ENCODE measurements at regions not wholly inside any gene's neighbourhood (a gene's known extent, or its start where the extent isn't known, plus 50 kb on each side); places are given as distances from the start of the nearest gene placed in this dataset.
"Not testable (repeated sequence)": the region's sequence is repeated elsewhere in the genome, so short reads cannot be mapped to it uniquely, and the experiment has no call there.

DNA sequence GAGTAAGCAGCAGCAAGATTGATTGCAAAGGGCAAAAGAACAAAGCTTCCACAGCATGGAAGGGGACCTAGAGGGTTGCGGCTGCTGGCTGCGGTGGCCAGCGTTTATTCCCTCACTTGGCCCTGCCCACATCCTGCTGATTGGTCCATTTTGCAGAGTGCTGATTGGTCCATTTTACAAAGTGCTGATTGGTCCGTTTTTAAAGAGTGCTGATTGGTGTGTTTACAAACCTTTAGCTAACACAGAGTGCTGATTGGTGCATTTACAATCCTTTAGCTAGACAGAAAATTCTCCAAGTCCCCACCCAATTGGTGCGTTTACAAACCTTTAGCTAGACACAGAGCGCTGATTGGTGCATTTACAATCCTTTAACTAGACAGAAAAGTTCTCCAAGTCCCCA, 194.4 kb downstream of the MC4R start:
- not testable (repeated sequence) for H3K4me1 ChIP-seq (ENCODE audit: control insufficient read depth, insufficient read depth, low read length); H3K9me3 ChIP-seq (ENCODE audit: control insufficient read depth, insufficient read depth, low read depth, low read length); H3K4me3 ChIP-seq (ENCODE audit: low read depth, low read length); H3K9ac ChIP-seq (ENCODE audit: low read length); H3K36me3 ChIP-seq (ENCODE audit: control insufficient read depth, insufficient read depth, low read length); H3K27me3 ChIP-seq (ENCODE audit: control insufficient read depth, insufficient read depth, low read length); H3K27ac ChIP-seq (ENCODE audit: low read depth, low read length)

DNA sequence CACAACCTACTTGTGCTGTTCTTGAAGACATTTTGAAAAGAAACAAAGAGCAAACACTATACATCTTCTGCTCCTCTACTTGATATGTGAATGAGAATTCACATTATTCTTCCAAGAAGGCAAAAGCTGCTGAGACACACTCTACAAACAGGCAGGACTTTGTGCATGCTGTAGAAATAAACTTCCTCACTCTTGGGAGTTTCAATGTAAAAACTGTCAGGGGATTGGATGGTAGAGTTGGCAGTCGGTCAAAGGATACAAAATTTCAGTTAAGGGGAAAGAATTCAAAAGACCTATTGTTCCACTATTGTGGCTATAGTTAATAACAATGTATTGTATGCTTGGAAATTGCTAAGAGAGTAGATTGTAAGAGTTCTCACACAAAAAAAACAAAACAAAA, 196.3 kb downstream of the MC4R start:
- Histone ChIP-seq H3K9me3 (ENCODE audit: control insufficient read depth, insufficient read depth, low read depth, low read length) (peaks cover 6% of the 10 kb centered on the region; the same call in 1 of the 2 replicates), H3K27ac (ENCODE audit: low read depth, low read length) (no peak overlapping the region)

DNA sequence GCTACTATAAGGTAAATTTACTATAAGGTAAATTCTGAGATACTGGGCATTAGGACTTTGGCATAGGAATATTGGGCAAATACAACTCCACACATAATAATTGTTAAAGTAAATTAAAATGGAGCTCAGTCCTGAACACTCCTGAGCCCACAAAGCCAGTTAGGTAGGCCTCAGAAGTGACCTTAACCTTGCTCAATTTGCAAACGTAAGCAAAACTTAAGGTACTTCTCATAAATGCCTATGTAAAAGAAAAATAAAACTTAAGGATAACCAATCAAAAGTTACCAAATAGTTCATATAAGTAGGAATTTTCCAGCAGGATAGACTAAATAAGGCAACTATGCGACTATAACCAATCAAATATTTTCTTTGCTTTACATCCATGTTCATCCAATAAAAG, 197.7 kb downstream of the MC4R start:
- Histone ChIP-seq H3K36me3 (ENCODE audit: control insufficient read depth, insufficient read depth, low read length) (no peaks in the 10 kb centered on the region), H3K27me3 (ENCODE audit: control insufficient read depth, insufficient read depth, low read length) (no peaks in the 10 kb centered on the region), H3K9me3 (ENCODE audit: control insufficient read depth, insufficient read depth, low read depth, low read length) (peaks cover 6% of the 10 kb centered on the region; the same call in 1 of the 2 replicates), H3K9ac (ENCODE audit: low read length) (no peak overlapping the region), H3K27ac (ENCODE audit: low read depth, low read length) (no peak overlapping the region), H3K4me3 (ENCODE audit: low read depth, low read length) (no peak overlapping the region), H3K4me1 (ENCODE audit: control insufficient read depth, insufficient read depth, low read length) (no peaks in the 10 kb centered on the region)

More for the DNA sequence above, 196.3 kb downstream of the MC4R start:
- Histone ChIP-seq H3K27me3 (ENCODE audit: control insufficient read depth, insufficient read depth, low read length) (no peaks in the 10 kb centered on the region), H3K9ac (ENCODE audit: low read length) (no peak overlapping the region), H3K4me1 (ENCODE audit: control insufficient read depth, insufficient read depth, low read length) (no peaks in the 10 kb centered on the region), H3K4me3 (ENCODE audit: low read depth, low read length) (no peak overlapping the region), H3K36me3 (ENCODE audit: control insufficient read depth, insufficient read depth, low read length) (no peaks in the 10 kb centered on the region)

DNA sequence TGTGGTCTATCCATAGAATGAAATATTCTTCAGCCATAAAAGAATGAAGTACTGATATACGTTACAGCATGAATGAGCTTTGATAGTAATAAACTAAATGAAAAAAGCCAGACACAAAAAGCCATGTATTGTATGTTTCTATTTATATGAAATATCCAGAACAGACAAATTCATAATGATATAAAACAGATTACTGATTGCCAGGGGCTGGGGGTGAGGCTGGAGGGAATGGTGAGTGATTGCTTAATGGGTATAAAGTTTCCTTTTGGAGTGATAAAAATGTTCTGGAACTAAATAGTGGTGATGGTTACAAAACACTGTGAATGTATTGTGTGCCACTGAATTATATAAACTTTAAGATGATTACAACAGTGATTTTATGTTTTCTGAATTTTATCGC, 200.5 kb downstream of the MC4R start:
- H3K9me3 ChIP-seq (ENCODE audit: control insufficient read depth, insufficient read depth, low read depth, low read length), result no peaks in the 10 kb centered on the region
- H3K27ac ChIP-seq (ENCODE audit: low read depth, low read length), result no peak overlapping the region
- no peaks in the 10 kb centered on the region for H3K27me3 ChIP-seq (ENCODE audit: control insufficient read depth, insufficient read depth, low read length)
- no peak overlapping the region for H3K4me3 ChIP-seq (ENCODE audit: low read depth, low read length)
- H3K4me1 ChIP-seq (ENCODE audit: control insufficient read depth, insufficient read depth, low read length), result no peaks in the 10 kb centered on the region
- H3K36me3 ChIP-seq (ENCODE audit: control insufficient read depth, insufficient read depth, low read length), result no peaks in the 10 kb centered on the region
- no peak overlapping the region for H3K9ac ChIP-seq (ENCODE audit: low read length)

DNA sequence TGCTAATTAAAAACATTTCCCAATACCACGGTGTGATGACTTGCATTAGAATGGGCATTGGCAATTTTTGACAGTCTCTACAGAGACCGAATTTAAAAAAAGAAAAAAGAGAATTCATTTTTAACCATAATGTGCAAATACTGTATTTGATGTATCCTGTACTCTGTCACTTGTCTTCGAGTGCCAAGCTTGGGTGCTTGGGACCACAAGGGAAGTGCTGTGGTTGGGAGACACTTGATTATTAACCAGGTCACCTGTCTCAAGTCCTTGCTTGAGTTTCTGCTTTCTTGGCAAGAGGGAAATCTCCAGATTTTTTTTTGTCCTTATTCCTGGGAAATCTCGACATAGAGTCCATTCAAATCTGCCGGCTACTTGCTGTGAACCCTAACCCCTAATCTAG, 209.0 kb downstream of the MC4R start:
- Histone ChIP-seq H3K36me3 (ENCODE audit: control insufficient read depth, insufficient read depth, low read length) (no peaks in the 10 kb centered on the region), H3K27me3 (ENCODE audit: control insufficient read depth, insufficient read depth, low read length) (no peaks in the 10 kb centered on the region), H3K27ac (ENCODE audit: low read depth, low read length) (no peak overlapping the region), H3K4me3 (ENCODE audit: low read depth, low read length) (no peak overlapping the region), H3K4me1 (ENCODE audit: control insufficient read depth, insufficient read depth, low read length) (no peaks in the 10 kb centered on the region), H3K9ac (ENCODE audit: low read length) (no peak overlapping the region), H3K9me3 (ENCODE audit: control insufficient read depth, insufficient read depth, low read depth, low read length) (no peaks in the 10 kb centered on the region)

DNA sequence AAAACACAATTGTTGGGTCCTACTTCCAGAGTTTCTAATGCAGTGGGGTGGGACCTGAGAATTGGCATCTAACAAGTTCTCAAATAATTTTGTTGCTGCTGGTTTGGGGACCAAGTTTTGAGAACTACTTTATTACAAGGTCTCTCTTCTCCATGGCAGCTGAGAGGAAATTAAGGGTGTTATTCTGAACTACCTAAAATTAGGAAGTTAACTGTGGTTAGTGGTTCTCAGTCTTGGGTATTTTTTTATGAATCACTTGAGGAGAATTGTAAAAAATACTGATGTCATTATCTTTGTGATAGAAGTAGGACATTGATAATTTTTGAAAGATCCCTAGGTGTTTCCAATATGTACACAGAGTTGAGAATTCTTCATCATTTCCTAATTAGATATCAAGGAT, 210.2 kb downstream of the MC4R start:
- H3K9me3 ChIP-seq (ENCODE audit: control insufficient read depth, insufficient read depth, low read depth, low read length), result no peaks in the 10 kb centered on the region
- no peaks in the 10 kb centered on the region for H3K4me1 ChIP-seq (ENCODE audit: control insufficient read depth, insufficient read depth, low read length)
- no peaks in the 10 kb centered on the region for H3K36me3 ChIP-seq (ENCODE audit: control insufficient read depth, insufficient read depth, low read length)
- H3K4me3 ChIP-seq (ENCODE audit: low read depth, low read length), result no peak overlapping the region
- no peak overlapping the region for H3K27ac ChIP-seq (ENCODE audit: low read depth, low read length)
- no peak overlapping the region for H3K9ac ChIP-seq (ENCODE audit: low read length)
- no peaks in the 10 kb centered on the region for H3K27me3 ChIP-seq (ENCODE audit: control insufficient read depth, insufficient read depth, low read length)

DNA sequence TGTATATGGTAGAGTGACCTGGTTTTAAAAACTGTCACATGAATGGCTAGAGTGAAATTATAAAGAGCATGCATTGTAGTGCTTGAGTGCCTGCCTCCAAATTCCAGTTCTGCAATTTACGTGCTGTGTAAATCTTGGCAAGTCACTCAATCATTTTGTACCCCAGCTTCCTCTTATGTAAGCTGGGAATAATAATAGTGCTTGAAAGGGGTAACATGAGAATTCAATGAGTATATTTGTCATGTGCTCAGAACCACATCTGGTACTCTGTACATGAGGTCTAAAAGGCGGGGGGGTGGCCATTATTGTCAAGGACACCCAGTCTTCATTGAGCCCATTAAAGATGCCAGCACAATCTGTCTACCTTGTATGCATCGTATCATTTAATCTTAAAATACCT, 214.8 kb downstream of the MC4R start:
- H3K9ac ChIP-seq (ENCODE audit: low read length), result no peak overlapping the region
- H3K27ac ChIP-seq (ENCODE audit: low read depth, low read length), result no peak overlapping the region
- no peaks in the 10 kb centered on the region for H3K36me3 ChIP-seq (ENCODE audit: control insufficient read depth, insufficient read depth, low read length)
- H3K4me1 ChIP-seq (ENCODE audit: control insufficient read depth, insufficient read depth, low read length), result no peaks in the 10 kb centered on the region
- no peaks in the 10 kb centered on the region for H3K27me3 ChIP-seq (ENCODE audit: control insufficient read depth, insufficient read depth, low read length)
- no peaks in the 10 kb centered on the region for H3K9me3 ChIP-seq (ENCODE audit: control insufficient read depth, insufficient read depth, low read depth, low read length)
- no peak overlapping the region for H3K4me3 ChIP-seq (ENCODE audit: low read depth, low read length)

DNA sequence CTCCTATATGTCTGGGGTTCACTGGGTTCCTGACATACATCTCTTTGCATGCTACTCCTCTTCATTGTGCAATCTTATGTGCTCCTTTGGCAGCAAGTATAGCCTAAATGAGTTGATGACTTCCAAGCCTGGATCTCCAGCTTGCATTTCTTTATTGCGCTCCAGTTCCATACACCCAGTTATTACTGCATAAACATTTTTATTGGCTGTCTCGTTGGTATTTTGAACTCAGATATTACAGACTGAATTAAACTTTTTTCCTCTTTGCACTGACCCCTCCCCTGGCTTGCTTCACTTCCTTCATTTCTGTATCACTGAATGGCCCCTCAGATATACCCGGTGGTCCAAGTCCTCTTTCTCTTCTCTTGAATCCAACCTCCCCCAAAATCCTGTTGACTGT, 219.2 kb downstream of the MC4R start:
- no peaks in the 10 kb centered on the region for H3K27me3 ChIP-seq (ENCODE audit: control insufficient read depth, insufficient read depth, low read length)
- no peak overlapping the region for H3K27ac ChIP-seq (ENCODE audit: low read depth, low read length)
- H3K4me1 ChIP-seq (ENCODE audit: control insufficient read depth, insufficient read depth, low read length), result no peaks in the 10 kb centered on the region
- no peak overlapping the region for H3K4me3 ChIP-seq (ENCODE audit: low read depth, low read length)
- H3K36me3 ChIP-seq (ENCODE audit: control insufficient read depth, insufficient read depth, low read length), result no peaks in the 10 kb centered on the region
- no peaks in the 10 kb centered on the region for H3K9me3 ChIP-seq (ENCODE audit: control insufficient read depth, insufficient read depth, low read depth, low read length)
- H3K9ac ChIP-seq (ENCODE audit: low read length), result no peak overlapping the region

DNA sequence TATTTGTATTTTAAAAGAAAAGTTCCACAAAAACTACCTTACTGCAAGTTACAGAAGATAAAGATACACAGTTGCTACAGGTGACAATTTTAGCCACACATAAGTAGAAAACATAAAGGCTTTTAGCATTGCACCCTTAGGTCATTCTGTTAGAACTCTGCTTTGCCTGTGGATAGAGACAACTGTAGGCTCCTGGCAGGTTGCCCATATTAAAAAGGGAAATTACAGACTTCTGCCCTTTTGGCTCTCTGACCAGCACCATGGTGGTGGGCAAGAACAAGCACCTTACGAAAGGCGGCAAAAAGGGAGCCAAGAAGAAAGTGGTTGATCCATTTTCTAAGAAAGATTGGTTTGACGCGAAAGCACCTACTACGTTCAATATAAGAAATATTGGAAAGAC, 223.3 kb downstream of the MC4R start:
- Histone ChIP-seq H3K4me1 (ENCODE audit: control insufficient read depth, insufficient read depth, low read length) (no peaks in the 10 kb centered on the region), H3K27me3 (ENCODE audit: control insufficient read depth, insufficient read depth, low read length) (no peaks in the 10 kb centered on the region)

DNA sequence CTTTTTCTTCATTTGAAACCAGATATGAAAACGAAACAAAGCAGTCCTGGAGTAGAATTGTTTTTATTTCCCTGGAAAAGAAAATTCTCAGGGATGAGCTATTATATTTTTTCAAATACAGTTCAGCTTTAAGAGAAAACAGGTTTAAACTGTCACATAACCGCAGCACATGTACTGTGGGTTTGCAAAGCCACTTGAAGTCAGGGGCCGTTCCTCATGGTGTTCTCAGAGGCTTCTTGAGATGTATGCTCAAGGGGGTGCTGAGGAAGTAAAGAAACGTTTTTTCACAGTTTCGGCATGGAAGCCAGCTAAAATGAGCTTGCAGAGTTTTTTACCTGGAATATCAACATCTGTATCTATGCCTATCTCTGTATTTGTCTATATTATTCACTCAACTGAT, 225.3 kb downstream of the MC4R start:
- H3K36me3 ChIP-seq (ENCODE audit: control insufficient read depth, insufficient read depth, low read length), result no peaks in the 10 kb centered on the region
- no peak overlapping the region for H3K27ac ChIP-seq (ENCODE audit: low read depth, low read length)
- no peaks in the 10 kb centered on the region for H3K27me3 ChIP-seq (ENCODE audit: control insufficient read depth, insufficient read depth, low read length)
- no peak overlapping the region for H3K4me3 ChIP-seq (ENCODE audit: low read depth, low read length)
- no peaks in the 10 kb centered on the region for H3K9me3 ChIP-seq (ENCODE audit: control insufficient read depth, insufficient read depth, low read depth, low read length)
- H3K4me1 ChIP-seq (ENCODE audit: control insufficient read depth, insufficient read depth, low read length), result no peaks in the 10 kb centered on the region
- H3K9ac ChIP-seq (ENCODE audit: low read length), result no peak overlapping the region

More for the DNA sequence above, 223.3 kb downstream of the MC4R start:
- H3K27ac ChIP-seq (ENCODE audit: low read depth, low read length), result no peak overlapping the region
- H3K9me3 ChIP-seq (ENCODE audit: control insufficient read depth, insufficient read depth, low read depth, low read length), result no peaks in the 10 kb centered on the region
- H3K9ac ChIP-seq (ENCODE audit: low read length), result no peak overlapping the region
- no peak overlapping the region for H3K4me3 ChIP-seq (ENCODE audit: low read depth, low read length)
- no peaks in the 10 kb centered on the region for H3K36me3 ChIP-seq (ENCODE audit: control insufficient read depth, insufficient read depth, low read length)

DNA sequence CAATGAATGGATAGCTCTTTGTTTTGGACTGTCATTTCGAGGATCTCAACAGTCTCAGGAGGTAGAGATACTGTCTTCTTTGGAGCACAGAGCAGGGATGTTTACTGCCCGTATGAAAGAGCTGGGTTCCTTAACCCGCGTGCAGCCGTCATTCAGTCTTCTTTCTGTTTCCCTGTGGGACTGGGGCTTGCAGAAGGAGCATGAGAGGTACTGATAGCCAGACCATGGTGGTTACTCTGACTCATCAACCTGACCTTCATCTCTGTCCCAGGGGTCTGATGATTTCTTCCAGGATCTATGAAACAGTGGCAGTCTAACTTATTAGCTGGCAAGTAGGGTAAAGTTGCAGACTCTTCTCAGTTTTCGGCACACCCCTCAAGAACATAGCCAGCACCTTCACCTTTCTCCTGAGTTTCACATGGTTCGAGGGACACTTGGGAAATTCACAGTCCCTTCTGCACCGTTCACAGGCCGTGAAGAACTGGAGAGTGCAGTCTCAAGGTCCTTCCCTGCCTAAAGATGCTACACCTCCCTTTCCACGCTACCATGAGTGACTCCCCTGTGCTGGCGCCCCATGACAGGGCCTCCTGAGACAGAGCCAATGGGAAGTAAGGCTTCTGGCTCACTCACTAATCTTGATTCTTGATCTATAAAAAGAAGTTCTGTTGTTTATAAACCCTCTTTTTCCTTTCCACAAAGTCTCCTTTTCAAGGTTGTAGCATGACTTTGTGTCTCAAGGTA, 226.2 kb downstream of the MC4R start:
- Histone ChIP-seq H3K4me3 (ENCODE audit: low read depth, low read length) (no peak overlapping the region), H3K27me3 (ENCODE audit: control insufficient read depth, insufficient read depth, low read length) (no peaks in the 10 kb centered on the region), H3K36me3 (ENCODE audit: control insufficient read depth, insufficient read depth, low read length) (no peaks in the 10 kb centered on the region), H3K9me3 (ENCODE audit: control insufficient read depth, insufficient read depth, low read depth, low read length) (no peaks in the 10 kb centered on the region), H3K27ac (ENCODE audit: low read depth, low read length) (no peak overlapping the region), H3K9ac (ENCODE audit: low read length) (no peak overlapping the region), H3K4me1 (ENCODE audit: control insufficient read depth, insufficient read depth, low read length) (no peaks in the 10 kb centered on the region)
